ENCODE measurements at regions not wholly inside any gene's neighbourhood (a gene's known extent, or its start where the extent isn't known, plus 50 kb on each side); places are given as distances from the start of the nearest gene placed in this dataset.

GRCh38 chr15:25972141-25972675 is 109.1 kb upstream of the ATP10A start:
- no peak for TF ChIP-seq CTCF (IDR thresholded peaks at IDR 0.05)

GRCh38 chr15:25971053-25971452 is 107.9 kb upstream of the ATP10A start:
- no peak for TF ChIP-seq CTCF (IDR thresholded peaks at IDR 0.05)
- DNase-seq (ENCODE audit: low spot score) (no peak), ATAC-seq (ENCODE audit: low FRiP score) (no peak)

More at GRCh38 chr15:25972141-25972675, 109.1 kb upstream of the ATP10A start:
- DNase-seq (ENCODE audit: low spot score), result no peak
- no peak for ATAC-seq (ENCODE audit: low FRiP score)

- no peak for TF ChIP-seq CTCF (IDR thresholded peaks at IDR 0.05)
- DNase-seq (ENCODE audit: low spot score), result no peak
- ATAC-seq (ENCODE audit: low FRiP score), result no peak
Observed at GRCh38 chr15:25969886-25970285, 106.8 kb upstream of the ATP10A start.

- DNase-seq (ENCODE audit: low spot score) (no peak), ATAC-seq (ENCODE audit: low FRiP score) (no peak)
- TF ChIP-seq CTCF (IDR thresholded peaks at IDR 0.05), result no peak
Observed at GRCh38 chr15:25967116-25967515, 104.0 kb upstream of the ATP10A start.

- ATAC-seq (ENCODE audit: low FRiP score), result no peak
- TF ChIP-seq CTCF (IDR thresholded peaks at IDR 0.05), result no peak
Observed at GRCh38 chr15:25965326-25965725, 102.2 kb upstream of the ATP10A start.

GRCh38 chr15:25960273-25960672 is 97.1 kb upstream of the ATP10A start:
- TF ChIP-seq CTCF (IDR thresholded peaks at IDR 0.05), result no peak
- DNase-seq (ENCODE audit: low spot score), result no peak
- no peak for ATAC-seq (ENCODE audit: low FRiP score)

More at GRCh38 chr15:25965326-25965725, 102.2 kb upstream of the ATP10A start:
- no peak for DNase-seq (ENCODE audit: low spot score)

- ATAC-seq (ENCODE audit: low FRiP score) (no peak), DNase-seq (ENCODE audit: low spot score) (no peak)
- no peak for TF ChIP-seq CTCF (IDR thresholded peaks at IDR 0.05)
Observed at GRCh38 chr15:25959100-25959499, 96.0 kb upstream of the ATP10A start.
